HEK293T (cell line): ENCODE measurements at regions not wholly inside any gene's neighbourhood (a gene's known extent, or its start where the extent isn't known, plus 50 kb on each side); places are given as distances from the start of the nearest gene placed in this dataset.

Experiments used
- CTBP1 ChIP-seq: fragments of 450-650 bp; IDR thresholded peaks from 2 replicates; pipeline ENCODE4 v1.6.1; 2016; ENCODE audit warnings: borderline replicate concordance
- FOXK2 ChIP-seq: fragments of 450-650 bp; IDR thresholded peaks from 2 replicates; pipeline ENCODE4 v1.6.1; 2016; ENCODE audit warnings: mild to moderate bottlenecking
- HDGF ChIP-seq: fragments of 450-650 bp; IDR thresholded peaks from 2 replicates; pipeline ENCODE4 v1.6.1; 2017; ENCODE audit warnings: antibody characterized with exemption, borderline replicate concordance
- PKNOX1 ChIP-seq: fragments of 450-650 bp; IDR thresholded peaks from 2 replicates; pipeline ENCODE4 v1.6.1; 2016

GRCh38 chr9:33659921-33660320 is 135.4 kb upstream of the PRSS3 start:
- TF ChIP-seq PKNOX1, result no peak
- no peak for TF ChIP-seq FOXK2
- no peak for TF ChIP-seq HDGF
- TF ChIP-seq CTBP1, result no peak
